GM20000 (cell line): ENCODE measurements at regions not wholly inside any gene's neighbourhood (a gene's known extent, or its start where the extent isn't known, plus 50 kb on each side); places are given as distances from the start of the nearest gene placed in this dataset.

Experiments used
- DNase-seq: peaks from one replicate; pipeline ENCODE4 v3.0.0; 2012; ENCODE audit warnings: low spot score
- CTCF ChIP-seq: IDR thresholded peaks from 2 replicates; pipeline ENCODE4 v1.5.1; 2012; ENCODE audit warnings: mild to moderate bottlenecking, control low read depth; ENCODE audit errors: extremely low read depth, missing control alignments

GRCh38 chr1:47549532-47549931 lies 111.7 kb downstream of the FOXD2 start:
- no peak for DNase-seq
- TF ChIP-seq CTCF: no peak

GRCh38 chr1:47550929-47551328 lies 113.1 kb downstream of the FOXD2 start:
- no peak for DNase-seq

GRCh38 chr1:47551971-47552528 lies 114.2 kb downstream of the FOXD2 start:
- DNase-seq: no peak
- TF ChIP-seq CTCF: no peak

More at GRCh38 chr1:47550929-47551328, 113.1 kb downstream of the FOXD2 start:
- TF ChIP-seq CTCF: no peak

- no peak for DNase-seq
- TF ChIP-seq CTCF: no peak
Measured at GRCh38 chr1:47554082-47554481, 116.2 kb downstream of the FOXD2 start.

- no peak for TF ChIP-seq CTCF
- no peak for DNase-seq
Measured at GRCh38 chr1:47554901-47555300, 117.1 kb downstream of the FOXD2 start.

GRCh38 chr1:47555306-47555705 lies 117.5 kb downstream of the FOXD2 start:
- TF ChIP-seq CTCF: no peak

GRCh38 chr1:47555841-47556560 lies 118.2 kb downstream of the FOXD2 start:
- no peak for TF ChIP-seq CTCF
- DNase-seq: no peak

More at GRCh38 chr1:47555306-47555705, 117.5 kb downstream of the FOXD2 start:
- DNase-seq: no peak
